Right lobe of liver (tissue), 4 donors: ENCODE measurements at regions not wholly inside any gene's neighbourhood (a gene's known extent, or its start where the extent isn't known, plus 50 kb on each side); places are given as distances from the start of the nearest gene placed in this dataset.

Experiments
- CTCF ChIP-seq, 4 donors: fragments of 200-600 bp in 3 of 4; fragments of 450-650 bp in 1 of 4; IDR thresholded peaks; one replicate each; pipeline versions ENCODE4 v1.5.1 to v1.8.0; 2016 to 2022; ENCODE audit warnings: antibody characterized with exemption in 4 of 4, mild to moderate bottlenecking in 2 of 4
- POLR2A ChIP-seq: fragments of 450-650 bp; IDR thresholded peaks from one replicate; pipeline ENCODE4 v1.6.1; 2017; ENCODE audit warnings: antibody characterized with exemption, mild to moderate bottlenecking
- donor health status: DM: no; HTN: no; CAD: no.
- donor health status: DM: no; HTN: no; CAD: no.
- donor health status: DM: no; HTN: yes; CAD: no.

GRCh38 chr22:48192071-48192470 is 1429.6 kb downstream of the TBC1D22A start:
- TF ChIP-seq CTCF (IDR thresholded peaks at IDR 0.05) (no peak), POLR2A (no peak)
